HG03064 (cell line): ENCODE measurements at regions not wholly inside any gene's neighbourhood (a gene's known extent, or its start where the extent isn't known, plus 50 kb on each side); places are given as distances from the start of the nearest gene placed in this dataset.

Experiments
- ATAC-seq: cut with Tn5 transposase; IDR thresholded peaks from one replicate; pipeline ENCODE4 v1.9.1; 2021; ENCODE audit warnings: low read depth; ENCODE audit not compliant: unreplicated experiment

GRCh38 chr4:74671080-74671698 lies 123.1 kb downstream of the BTC start:
- no peak for ATAC-seq

- ATAC-seq: no peak
Observed at GRCh38 chr4:74674750-74675149, 119.6 kb downstream of the BTC start.

- ATAC-seq: no peak
Observed at GRCh38 chr4:74675673-74676279, 118.5 kb downstream of the BTC start.

- no peak for ATAC-seq
Observed at GRCh38 chr4:74682567-74683359, 111.6 kb downstream of the BTC start.

- ATAC-seq: no peak
Observed at GRCh38 chr4:74692972-74693371, 101.4 kb downstream of the BTC start.
